Spinal cord (tissue), 9 donors: ENCODE measurements at regions not wholly inside any gene's neighbourhood (a gene's known extent, or its start where the extent isn't known, plus 50 kb on each side); places are given as distances from the start of the nearest gene placed in this dataset.
A peak's percentile ranks its signal among the peaks of the same experiment; 100 is the strongest.

Source experiments
- DNase-seq, 6 donors: peaks; one replicate each; pipeline versions ENCODE4 v3.0.0 to v3.0.0-alpha.2; 2013 to 2015; ENCODE audit warnings: low spot score in 6 of 6, low read depth in 4 of 6
- H3K27ac ChIP-seq: one replicate; pipeline ENCODE4 v1.5.1; 2013; ENCODE audit warnings: low read depth, low read length, control low read depth
- H3K27me3 ChIP-seq: one replicate; pipeline ENCODE4 v1.6.1; 2013; ENCODE audit warnings: low read length; ENCODE audit not compliant: control insufficient read depth, insufficient read depth
- H3K36me3 ChIP-seq: one replicate; pipeline ENCODE4 v1.6.1; 2013; ENCODE audit warnings: low read length; ENCODE audit not compliant: control insufficient read depth, insufficient read depth
- H3K4me1 ChIP-seq: one replicate; pipeline ENCODE4 v1.6.1; 2013; ENCODE audit warnings: low read length; ENCODE audit not compliant: control insufficient read depth, insufficient read depth
- H3K4me3 ChIP-seq: one replicate; pipeline ENCODE4 v1.5.1; 2013; ENCODE audit warnings: low read depth, low read length, control low read depth
- H3K9me3 ChIP-seq: one replicate; pipeline ENCODE4 v1.6.1; 2013; ENCODE audit warnings: low read length; ENCODE audit not compliant: control insufficient read depth, insufficient read depth
- WGBS: methylation state at CpG from one replicate; pipeline ENCODE4 v1.1.5; 2013; ENCODE audit warnings: missing lambda C conversion rate; ENCODE audit not compliant: insufficient coverage; 5-methylcytosine and 5-hydroxymethylcytosine counted together
- donor health status: healthy.

GRCh38 chr11:25755918-25756584 is 575.9 kb upstream of the ANO3 start:
- no peak for DNase-seq
- 93% methylated on average over 21 of the region's 23 CpGs for WGBS
- H3K27ac ChIP-seq, result no peak overlapping the region

GRCh38 chr11:25758145-25758661 is 573.7 kb upstream of the ANO3 start:
- Histone ChIP-seq H3K9me3 (no peaks in the 10 kb centered on the region), H3K27me3 (no peaks in the 10 kb centered on the region), H3K27ac (no peak overlapping the region), H3K36me3 (no peaks in the 10 kb centered on the region), H3K4me1 (no peaks in the 10 kb centered on the region), H3K4me3 (no peak overlapping the region)
- WGBS, result 92% methylated on average over 5 of the region's 6 CpGs
- no peak for DNase-seq

More at GRCh38 chr11:25755918-25756584, 575.9 kb upstream of the ANO3 start:
- Histone ChIP-seq H3K9me3 (no peaks in the 10 kb centered on the region), H3K4me3 (no peak overlapping the region), H3K27me3 (no peaks in the 10 kb centered on the region), H3K36me3 (no peaks in the 10 kb centered on the region), H3K4me1 (no peaks in the 10 kb centered on the region)

GRCh38 chr11:25766332-25767015 is 565.5 kb upstream of the ANO3 start:
- Histone ChIP-seq H3K36me3 (no peaks in the 10 kb centered on the region), H3K4me3 (no peak overlapping the region), H3K27ac (no peak overlapping the region), H3K9me3 (no peaks in the 10 kb centered on the region), H3K4me1 (no peaks in the 10 kb centered on the region), H3K27me3 (no peaks in the 10 kb centered on the region)
- WGBS, result no CpG with 5 or more reads among the region's 4 CpGs
- no peak for DNase-seq

- Histone ChIP-seq H3K27ac (no peak overlapping the region), H3K36me3 (no peaks in the 10 kb centered on the region), H3K4me3 (no peak overlapping the region), H3K9me3 (no peaks in the 10 kb centered on the region), H3K4me1 (no peaks in the 10 kb centered on the region), H3K27me3 (no peaks in the 10 kb centered on the region)
- no CpG with 5 or more reads among the region's 3 CpGs for WGBS
- no peak for DNase-seq
Measured at GRCh38 chr11:25769287-25769686, 562.6 kb upstream of the ANO3 start.

GRCh38 chr11:25771605-25772004 is 560.3 kb upstream of the ANO3 start:
- DNase-seq, result no peak
- WGBS, result no CpG with 5 or more reads among the region's 4 CpGs
- Histone ChIP-seq H3K27me3 (no peaks in the 10 kb centered on the region), H3K27ac (no peak overlapping the region), H3K9me3 (no peaks in the 10 kb centered on the region), H3K4me3 (no peak overlapping the region), H3K4me1 (no peaks in the 10 kb centered on the region), H3K36me3 (no peaks in the 10 kb centered on the region)

GRCh38 chr11:25775603-25776002 is 556.3 kb upstream of the ANO3 start:
- no peaks in the 10 kb centered on the region for H3K36me3 ChIP-seq
- H3K4me1 ChIP-seq, result no peaks in the 10 kb centered on the region
- H3K4me3 ChIP-seq, result no peak overlapping the region
- no peak for DNase-seq
- H3K27ac ChIP-seq, result no peak overlapping the region
- no peaks in the 10 kb centered on the region for H3K27me3 ChIP-seq
- no peaks in the 10 kb centered on the region for H3K9me3 ChIP-seq
- WGBS, result no CpG with 5 or more reads among the region's 1 CpG

- Histone ChIP-seq H3K4me1 (no peaks in the 10 kb centered on the region), H3K36me3 (no peaks in the 10 kb centered on the region), H3K27ac (no peak overlapping the region), H3K4me3 (no peak overlapping the region), H3K9me3 (no peaks in the 10 kb centered on the region), H3K27me3 (no peaks in the 10 kb centered on the region)
- WGBS, result no CpG with 5 or more reads among the region's 1 CpG
- DNase-seq, result no peak
Measured at GRCh38 chr11:25776238-25776637, 555.7 kb upstream of the ANO3 start.

- DNase-seq, result no peak
- WGBS, result 100% methylated on average over 1 of the region's 2 CpGs
- H3K4me1 ChIP-seq, result no peaks in the 10 kb centered on the region
Measured at GRCh38 chr11:25777343-25777742, 554.6 kb upstream of the ANO3 start.

GRCh38 chr11:25779033-25779432 is 552.9 kb upstream of the ANO3 start:
- peaks cover 3% of the 10 kb centered on the region for H3K9me3 ChIP-seq
- peak in 1 of 6 donors; percentile 49 for DNase-seq
- no CpG with 5 or more reads among the region's 1 CpG for WGBS
- H3K27me3 ChIP-seq, result no peaks in the 10 kb centered on the region
- no peak overlapping the region for H3K4me3 ChIP-seq
- no peak overlapping the region for H3K27ac ChIP-seq
- no peaks in the 10 kb centered on the region for H3K4me1 ChIP-seq
- H3K36me3 ChIP-seq, result no peaks in the 10 kb centered on the region

More at GRCh38 chr11:25777343-25777742, 554.6 kb upstream of the ANO3 start:
- Histone ChIP-seq H3K27ac (no peak overlapping the region), H3K36me3 (no peaks in the 10 kb centered on the region), H3K27me3 (no peaks in the 10 kb centered on the region), H3K9me3 (peaks cover 2% of the 10 kb centered on the region), H3K4me3 (no peak overlapping the region)

- DNase-seq, result no peak
- Histone ChIP-seq H3K27me3 (no peaks in the 10 kb centered on the region), H3K36me3 (no peaks in the 10 kb centered on the region), H3K4me1 (no peaks in the 10 kb centered on the region), H3K27ac (no peak overlapping the region), H3K4me3 (no peak overlapping the region), H3K9me3 (peaks cover under 1% of the 10 kb centered on the region)
- no CpG with 5 or more reads among the region's 3 CpGs for WGBS
Measured at GRCh38 chr11:25787416-25787815, 544.5 kb upstream of the ANO3 start.
